Tibial nerve (tissue), 4 donors: ENCODE measurements at regions not wholly inside any gene's neighbourhood (a gene's known extent, or its start where the extent isn't known, plus 50 kb on each side); places are given as distances from the start of the nearest gene placed in this dataset.
"Not testable (repeated sequence)": the region's sequence is repeated elsewhere in the genome, so short reads cannot be mapped to it uniquely, and the experiment has no call there.

ENCODE experiments used
- DNase-seq, 2 donors: peaks; one replicate each; pipeline ENCODE4 v3.0.0-alpha.2; 2019; ENCODE audit warnings: low spot score in 2 of 2
- H3K27ac ChIP-seq, 4 donors: fragments of 200-600 bp; sonication (generic) in 3 of 4; one replicate each; pipeline ENCODE4 v1.5.1; 2017 to 2019; ENCODE audit warnings: mild to moderate bottlenecking in 1 of 4
- H3K27me3 ChIP-seq, 2 donors: fragments of 200-600 bp; sonication (generic) in 1 of 2; one replicate each; pipeline versions ENCODE4 v1.5.1 to v1.6.0; 2017 to 2019
- H3K36me3 ChIP-seq, 3 donors: fragments of 200-600 bp; sonication (generic); one replicate each; pipeline ENCODE4 v1.5.1; 2018 to 2019
- H3K4me1 ChIP-seq, 4 donors: fragments of 200-600 bp; sonication (generic) in 3 of 4; one replicate each; pipeline ENCODE4 v1.5.1; 2017 to 2019
- H3K4me3 ChIP-seq, 4 donors: fragments of 200-600 bp; sonication (generic) in 3 of 4; one replicate each; pipeline ENCODE4 v1.5.1; 2017 to 2019; ENCODE audit warnings: mild to moderate bottlenecking in 1 of 4, moderate library complexity in 1 of 4
- H3K9me3 ChIP-seq, 4 donors: fragments of 200-600 bp; sonication (generic) in 3 of 4; one replicate each; pipeline ENCODE4 v1.5.1; 2017 to 2019
- EP300 ChIP-seq, 2 donors: sonication (generic); formaldehyde crosslinking; IDR thresholded peaks; one replicate each; pipeline ENCODE4 v1.6.1; 2017; ENCODE audit warnings: antibody characterized with exemption in 2 of 2, mild to moderate bottlenecking in 1 of 2
- POLR2A ChIP-seq, 2 donors: fragments of 450-650 bp; IDR thresholded peaks; one replicate each; pipeline ENCODE4 v1.6.1; 2017; ENCODE audit warnings: antibody characterized with exemption in 2 of 2, mild to moderate bottlenecking in 2 of 2, moderate library complexity in 2 of 2
- WGBS, 2 donors: methylation state at CpG; one replicate each; pipeline ENCODE4 v1.1.5; 2018; 5-methylcytosine and 5-hydroxymethylcytosine counted together
- TF ChIP-seq, protein P1 (sequence below), 5 experiments: fragments of 200-600 bp in 3 of 5; fragments of 450-650 bp in 2 of 5; sonication (generic) in 3 of 5; IDR thresholded peaks; one replicate each; pipeline ENCODE4 v1.5.1; 2016 to 2019; ENCODE audit warnings: antibody characterized with exemption in 5 of 5, mild to moderate bottlenecking in 3 of 5, moderate library complexity in 2 of 5

GRCh38 chr3:75320369-75320768 lies 343.8 kb upstream of the FRG2C start:
- DNase-seq: no peak
- Histone ChIP-seq H3K4me3 (no peak overlapping the region), H3K4me1 (no peaks in the 10 kb centered on the region), H3K27me3 (no peaks in the 10 kb centered on the region), H3K9me3 (no peaks in the 10 kb centered on the region), H3K36me3 (no peaks in the 10 kb centered on the region), H3K27ac (no peak overlapping the region)
- 76 to 89% methylated on average over 3 to 4 of the region's 4 CpGs for WGBS, 2 donors
- TF ChIP-seq, protein P1, sequence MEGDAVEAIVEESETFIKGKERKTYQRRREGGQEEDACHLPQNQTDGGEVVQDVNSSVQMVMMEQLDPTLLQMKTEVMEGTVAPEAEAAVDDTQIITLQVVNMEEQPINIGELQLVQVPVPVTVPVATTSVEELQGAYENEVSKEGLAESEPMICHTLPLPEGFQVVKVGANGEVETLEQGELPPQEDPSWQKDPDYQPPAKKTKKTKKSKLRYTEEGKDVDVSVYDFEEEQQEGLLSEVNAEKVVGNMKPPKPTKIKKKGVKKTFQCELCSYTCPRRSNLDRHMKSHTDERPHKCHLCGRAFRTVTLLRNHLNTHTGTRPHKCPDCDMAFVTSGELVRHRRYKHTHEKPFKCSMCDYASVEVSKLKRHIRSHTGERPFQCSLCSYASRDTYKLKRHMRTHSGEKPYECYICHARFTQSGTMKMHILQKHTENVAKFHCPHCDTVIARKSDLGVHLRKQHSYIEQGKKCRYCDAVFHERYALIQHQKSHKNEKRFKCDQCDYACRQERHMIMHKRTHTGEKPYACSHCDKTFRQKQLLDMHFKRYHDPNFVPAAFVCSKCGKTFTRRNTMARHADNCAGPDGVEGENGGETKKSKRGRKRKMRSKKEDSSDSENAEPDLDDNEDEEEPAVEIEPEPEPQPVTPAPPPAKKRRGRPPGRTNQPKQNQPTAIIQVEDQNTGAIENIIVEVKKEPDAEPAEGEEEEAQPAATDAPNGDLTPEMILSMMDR (IDR thresholded peaks at IDR 0.05): no peak
- TF ChIP-seq POLR2A (IDR thresholded peaks at IDR 0.05): no peak
- TF ChIP-seq EP300 (IDR thresholded peaks at IDR 0.05): no peak

DNA sequence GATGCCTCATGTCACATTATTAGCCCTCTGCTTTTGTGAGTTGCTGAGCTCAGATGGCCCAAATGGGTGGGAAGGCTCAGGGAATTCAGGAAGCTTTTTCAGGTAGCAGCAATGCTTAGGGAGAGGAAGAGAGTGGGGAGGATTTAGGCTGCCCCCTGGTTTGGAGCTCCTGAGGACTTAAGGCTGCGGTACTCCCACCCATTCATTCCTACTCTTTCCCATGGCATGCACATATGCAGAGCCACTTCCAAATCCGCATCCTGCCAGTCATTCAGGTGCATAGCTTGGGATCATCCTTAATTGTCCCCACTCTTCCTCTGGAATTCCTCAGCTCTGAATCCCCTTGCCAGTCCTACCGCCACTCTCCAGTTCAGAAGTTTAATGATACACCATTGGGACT lies 343.1 kb upstream of the FRG2C start:
- TF ChIP-seq EP300 (IDR thresholded peaks at IDR 0.05): no peak
- no peak for TF ChIP-seq POLR2A (IDR thresholded peaks at IDR 0.05)
- TF ChIP-seq, protein P1 (IDR thresholded peaks at IDR 0.05): no peak
- 96 to 98% methylated on average over 3 of the region's 3 CpGs for WGBS, 2 donors
- no peaks in the 10 kb centered on the region for H3K4me1 ChIP-seq
- H3K9me3 ChIP-seq: no peaks in the 10 kb centered on the region
- no peak for DNase-seq
- no peak overlapping the region for H3K4me3 ChIP-seq
- H3K27ac ChIP-seq: no peak overlapping the region
- no peaks in the 10 kb centered on the region for H3K36me3 ChIP-seq
- no peaks in the 10 kb centered on the region for H3K27me3 ChIP-seq

GRCh38 chr3:75323936-75324335 lies 340.2 kb upstream of the FRG2C start:
- H3K9me3 ChIP-seq, H3K27me3 ChIP-seq, H3K27ac ChIP-seq, DNase-seq, H3K4me3 ChIP-seq, H3K36me3 ChIP-seq, H3K4me1 ChIP-seq: not testable (repeated sequence)
- 36 to 41% methylated on average over 2 of the region's 2 CpGs for WGBS, 2 donors

DNA sequence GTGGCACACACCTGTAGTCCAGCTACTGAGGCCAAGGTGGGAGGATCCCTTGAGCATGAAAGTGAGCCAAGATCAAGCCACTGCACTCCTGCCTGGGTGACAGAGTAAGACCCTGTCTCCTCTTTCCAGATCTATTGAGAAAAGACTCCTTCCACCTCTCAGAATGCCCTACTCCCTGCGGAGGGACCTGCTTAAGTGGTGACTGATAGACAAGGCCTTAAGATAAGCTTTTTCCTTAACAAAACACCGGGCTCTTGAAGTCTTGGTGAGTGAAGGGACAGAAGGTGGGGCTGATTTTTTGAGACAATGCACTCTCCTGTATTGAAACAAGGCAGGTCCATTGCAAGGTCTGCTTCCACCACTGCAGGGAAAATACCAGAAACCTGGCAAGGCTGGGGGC lies 338.4 kb upstream of the FRG2C start:
- TF ChIP-seq EP300 (IDR thresholded peaks at IDR 0.05): no peak
- TF ChIP-seq, protein P1 (IDR thresholded peaks at IDR 0.05): no peak
- TF ChIP-seq POLR2A (IDR thresholded peaks at IDR 0.05): no peak
- Histone ChIP-seq H3K4me3 (no peak overlapping the region), H3K4me1 (no peaks in the 10 kb centered on the region), H3K36me3 (no peaks in the 10 kb centered on the region), H3K27ac (no peak overlapping the region), H3K9me3 (no peaks in the 10 kb centered on the region), H3K27me3 (no peaks in the 10 kb centered on the region)
- WGBS, 2 donors: 86 to 95% methylated on average over 2 of the region's 2 CpGs
- DNase-seq: no peak

DNA sequence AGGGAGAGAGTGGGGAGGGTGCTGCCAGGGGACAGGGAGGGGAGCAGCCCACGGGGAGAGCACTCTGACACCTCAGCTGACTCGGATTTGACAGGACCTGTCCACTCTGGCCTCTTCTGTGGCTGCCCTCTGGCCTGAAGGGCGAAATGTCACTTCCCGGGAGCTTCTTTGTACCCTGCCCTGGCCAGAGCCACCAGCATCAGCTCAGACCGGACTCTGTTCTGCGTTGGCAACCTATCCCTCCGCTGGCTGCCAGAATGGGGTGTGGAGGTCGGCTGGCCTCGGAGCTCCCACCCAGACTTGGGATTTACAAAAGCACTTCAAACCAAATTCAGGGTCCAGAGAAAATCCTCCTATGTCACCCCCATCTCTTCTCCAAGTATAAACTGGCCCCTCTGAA lies 336.7 kb upstream of the FRG2C start:
- H3K27ac ChIP-seq: no peak overlapping the region
- H3K36me3 ChIP-seq: no peaks in the 10 kb centered on the region
- no peak for DNase-seq
- H3K4me1 ChIP-seq: no peaks in the 10 kb centered on the region
- no peaks in the 10 kb centered on the region for H3K27me3 ChIP-seq
- no peaks in the 10 kb centered on the region for H3K9me3 ChIP-seq
- TF ChIP-seq EP300 (IDR thresholded peaks at IDR 0.05) (no peak), POLR2A (IDR thresholded peaks at IDR 0.05) (no peak)
- TF ChIP-seq, protein P1 (IDR thresholded peaks at IDR 0.05): no peak
- no peak overlapping the region for H3K4me3 ChIP-seq
- WGBS, 2 donors: 65 to 68% methylated on average over 9 of the region's 9 CpGs

DNA sequence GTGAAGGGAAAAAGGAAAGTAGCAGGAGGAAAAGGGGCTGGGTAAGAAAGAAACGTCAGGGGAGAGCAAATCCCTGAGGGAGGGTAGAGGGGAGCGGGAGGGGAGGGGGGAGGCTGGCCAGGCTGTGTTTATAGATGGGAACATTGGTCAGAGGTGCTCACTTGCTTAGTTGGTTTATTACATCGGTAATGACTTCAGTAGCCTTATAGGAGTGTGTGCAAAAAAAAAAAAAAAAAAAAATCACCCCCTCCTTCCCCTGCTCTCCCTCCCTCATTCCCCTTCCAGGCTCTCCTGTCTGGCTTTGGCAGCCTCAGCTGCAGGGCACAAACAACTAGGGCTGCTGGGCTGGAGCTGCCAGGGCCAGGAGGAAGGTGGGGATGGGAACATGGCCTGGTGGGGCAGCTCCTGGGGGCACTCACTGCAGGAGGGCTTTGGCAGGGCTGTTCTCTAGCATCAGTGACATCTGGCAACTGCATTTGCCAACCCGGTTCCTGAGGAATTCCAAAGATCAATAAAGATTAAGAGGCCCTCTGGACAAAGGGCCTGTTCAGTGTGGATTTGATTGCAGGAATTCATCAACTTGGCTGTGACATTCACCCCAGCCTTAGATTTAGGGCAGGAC lies 334.5 kb upstream of the FRG2C start:
- no peaks in the 10 kb centered on the region for H3K36me3 ChIP-seq
- TF ChIP-seq, protein P1 (IDR thresholded peaks at IDR 0.05): no peak
- TF ChIP-seq EP300 (IDR thresholded peaks at IDR 0.05): no peak
- no peak for TF ChIP-seq POLR2A (IDR thresholded peaks at IDR 0.05)
- no peak for DNase-seq
- no peak overlapping the region for H3K4me3 ChIP-seq
- H3K9me3 ChIP-seq: no peaks in the 10 kb centered on the region
- H3K4me1 ChIP-seq: peaks cover 0 to 6% (median 2%) of the 10 kb centered on the region in 4 donors
- 28 to 43% methylated on average over 4 of the region's 4 CpGs for WGBS, 2 donors
- no peak overlapping the region for H3K27ac ChIP-seq
- no peaks in the 10 kb centered on the region for H3K27me3 ChIP-seq

DNA sequence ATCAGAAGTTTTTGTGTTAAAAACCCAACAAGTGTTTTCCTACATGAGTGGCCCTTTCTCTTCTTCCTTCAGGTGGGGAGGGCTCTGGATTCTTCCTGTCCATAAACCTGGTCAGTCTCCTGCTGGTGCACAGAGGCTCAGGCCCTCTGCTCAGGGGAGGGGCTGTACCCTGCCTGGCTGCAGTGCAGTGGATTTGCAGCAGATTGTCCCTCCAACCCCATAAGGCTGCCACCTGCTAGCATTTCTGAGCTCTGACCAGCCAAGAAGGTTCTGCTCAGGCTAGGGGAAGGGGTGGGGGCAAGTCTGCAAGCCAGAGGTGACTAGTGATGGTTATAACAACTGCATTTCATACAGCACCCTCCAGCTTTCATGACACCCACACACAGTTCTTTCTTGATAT lies 333.7 kb upstream of the FRG2C start:
- not testable (repeated sequence) for H3K9me3 ChIP-seq, H3K27ac ChIP-seq, H3K4me1 ChIP-seq, H3K36me3 ChIP-seq, H3K27me3 ChIP-seq, DNase-seq, H3K4me3 ChIP-seq

- H3K27me3 ChIP-seq, H3K27ac ChIP-seq, H3K4me3 ChIP-seq, DNase-seq, H3K36me3 ChIP-seq, H3K9me3 ChIP-seq, H3K4me1 ChIP-seq: not testable (repeated sequence)
- WGBS, 2 donors: 86 to 100% methylated on average over 1 of the region's 1 CpG
Observed at GRCh38 chr3:75332090-75332489, 332.0 kb upstream of the FRG2C start.
